Panc1 (cell line): ENCODE measurements at regions not wholly inside any gene's neighbourhood (a gene's known extent, or its start where the extent isn't known, plus 50 kb on each side); places are given as distances from the start of the nearest gene placed in this dataset.

Experiments used
- ATAC-seq: fragments of 200-7000 bp; cut with Tn5 transposase; 2 replicates; pipeline ENCODE4 v1.9.1; 2020; ENCODE audit warnings: mild to moderate bottlenecking, moderate library complexity
- BruUV-seq: library from RNA; stranded (reverse); fragments of 400-500 nt; replicated peaks from 2 replicates; lab custom pipeline; 2021; lab: Mats Ljungman, UMichigan
- CTCF ChIA-PET: fragments of 300-600 bp; sonication (Branson Sonifier 250); formaldehyde crosslinking; loops from one replicate; lab custom pipeline; 2022; ENCODE audit warnings: antibody characterized with exemption; lab: Charles Lee
- POLR2A ChIA-PET: fragments of 300-600 bp; sonication (Branson Sonifier 250); formaldehyde crosslinking; loops from one replicate; lab custom pipeline; 2022; ENCODE audit warnings: antibody characterized with exemption; lab: Charles Lee
- DNase-seq: peaks from one replicate; pipeline ENCODE4 v3.0.0-alpha.2; 2010; ENCODE audit warnings: low read depth, low spot score
- H3K27ac ChIP-seq: 2 replicates; pipeline ENCODE4 v1.5.1; 2011; ENCODE audit warnings: mild to moderate bottlenecking, low read length, inconsistent platforms
- H3K27me3 ChIP-seq: fragments of 200-500 bp; sonication (Bioruptor generic); 2 replicates; pipeline ENCODE4 v1.6.0; 2014; ENCODE audit warnings: low read length, inconsistent platforms; ENCODE audit not compliant: control insufficient read depth, insufficient read depth
- H3K36me3 ChIP-seq: fragments of 200-500 bp; sonication (Bioruptor generic); 2 replicates; pipeline ENCODE4 v1.5.1; 2014; ENCODE audit warnings: inconsistent platforms, mild to moderate bottlenecking, low read length, moderate library complexity; ENCODE audit not compliant: control insufficient read depth, insufficient read depth
- H3K4me1 ChIP-seq: 2 replicates; pipeline ENCODE4 v1.5.1; 2011; ENCODE audit warnings: inconsistent platforms, mild to moderate bottlenecking, low read length, moderate library complexity; ENCODE audit not compliant: control insufficient read depth, insufficient read depth
- H3K4me3 ChIP-seq, 2 experiments: 2 replicates each; pipeline ENCODE4 v1.5.1; 2011 to 2012; ENCODE audit warnings: low read depth in 2 of 2, low read length in 2 of 2, mild to moderate bottlenecking in 2 of 2, inconsistent platforms in 1 of 2, moderate library complexity in 1 of 2
- H3K9me3 ChIP-seq: fragments of 200-500 bp; sonication (Bioruptor generic); 2 replicates; pipeline ENCODE4 v1.5.1; 2014; ENCODE audit warnings: low read depth, mild to moderate bottlenecking, inconsistent platforms, low read length, moderate library complexity; ENCODE audit not compliant: control insufficient read depth, insufficient read depth
- CTCF ChIP-seq: fragments of 450-650 bp; IDR thresholded peaks from 2 replicates; pipeline ENCODE4 v1.5.1; 2017; ENCODE audit warnings: mild to moderate bottlenecking
- POLR2AphosphoS5 ChIP-seq: IDR thresholded peaks from 2 replicates; pipeline ENCODE4 v1.6.1; 2012; ENCODE audit warnings: mild to moderate bottlenecking, low read depth, low read length, moderate library complexity
- REST ChIP-seq, 2 experiments: IDR thresholded peaks; 2 replicates each; pipeline ENCODE4 v1.6.1; 2011 to 2012; ENCODE audit warnings: low read depth in 2 of 2, control low read depth in 1 of 2, low read length in 1 of 2, mild to moderate bottlenecking in 1 of 2, moderate library complexity in 1 of 2; ENCODE audit not compliant: insufficient read depth in 1 of 2
- SIN3A ChIP-seq: IDR thresholded peaks from 2 replicates; pipeline ENCODE4 v1.6.1; 2012; ENCODE audit warnings: low read depth, mild to moderate bottlenecking, low read length, moderate library complexity, borderline replicate concordance; ENCODE audit not compliant: insufficient read depth
- TCF7L2 ChIP-seq: IDR thresholded peaks from 2 replicates; pipeline ENCODE4 v1.6.1; 2011; ENCODE audit warnings: mild to moderate bottlenecking, low read depth, low read length, inconsistent platforms
- in situ Hi-C: cut with HindIII; loops from 2 replicates; pipeline ENCODE4 v1.10.0; 2016; ENCODE audit warnings: low sequenced_read_pairs, low pct_unique_long_range_greater_than_20kb
- intact Hi-C: fragments of 100-400 bp; cut with micrococcal nuclease; formaldehyde crosslinking; loops from one replicate; pipeline ENCODE4 v1.10.0; 2022; ENCODE audit not compliant: unreplicated experiment

GRCh38 chr16:50982808-50983207 is 168.3 kb downstream of the SALL1 start:
- no TSS peak for BruUV-seq
- no peaks in the 10 kb centered on the region for H3K36me3 ChIP-seq
- ATAC-seq (no peak), DNase-seq (no peak)
- CTCF ChIA-PET: no interaction called here
- in situ Hi-C loops (no loop called here), intact Hi-C loops (no loop called here)
- no peak overlapping the region for H3K4me3 ChIP-seq
- H3K9me3 ChIP-seq: no peaks in the 10 kb centered on the region
- no peaks in the 10 kb centered on the region for H3K4me1 ChIP-seq
- POLR2A ChIA-PET: no interaction called here
- no peak overlapping the region for H3K27ac ChIP-seq
- no peak for TF ChIP-seq TCF7L2
- no peaks in the 10 kb centered on the region for H3K27me3 ChIP-seq

- POLR2A ChIA-PET: no interaction called here
- Histone ChIP-seq H3K4me3 (no peak overlapping the region), H3K4me1 (no peaks in the 10 kb centered on the region), H3K27ac (no peak overlapping the region), H3K36me3 (no peaks in the 10 kb centered on the region), H3K9me3 (no peaks in the 10 kb centered on the region), H3K27me3 (no peaks in the 10 kb centered on the region)
- in situ Hi-C loops (no loop called here), intact Hi-C loops (no loop called here)
- no TSS peak for BruUV-seq
- TF ChIP-seq CTCF: no peak
- no peak for TF ChIP-seq TCF7L2
- no peak for TF ChIP-seq REST (IDR thresholded peaks at IDR 0.05; ENCODE audit: insufficient read depth in 1 of 2, low read depth in 2 of 2, low read length in 1 of 2)
- no peak for TF ChIP-seq SIN3A
- TF ChIP-seq POLR2AphosphoS5: no peak
- ATAC-seq: no peak
- CTCF ChIA-PET: no interaction called here
- DNase-seq: no peak
Observed at GRCh38 chr16:50981951-50982350, 169.1 kb downstream of the SALL1 start.

- POLR2A ChIA-PET: no interaction called here
Observed at GRCh38 chr16:50980666-50981065, 170.4 kb downstream of the SALL1 start.

More at GRCh38 chr16:50980666-50981065, 170.4 kb downstream of the SALL1 start:
- H3K36me3 ChIP-seq: no peaks in the 10 kb centered on the region
- no peaks in the 10 kb centered on the region for H3K9me3 ChIP-seq
- no peaks in the 10 kb centered on the region for H3K4me1 ChIP-seq
- no peak overlapping the region for H3K4me3 ChIP-seq
- no TSS peak for BruUV-seq
- in situ Hi-C loops (no loop called here), intact Hi-C loops (no loop called here)
- H3K27ac ChIP-seq: no peak overlapping the region
- CTCF ChIA-PET: no interaction called here
- no peaks in the 10 kb centered on the region for H3K27me3 ChIP-seq
- ATAC-seq (no peak), DNase-seq (no peak)
- TF ChIP-seq SIN3A (no peak), POLR2AphosphoS5 (no peak), REST (IDR thresholded peaks at IDR 0.05; ENCODE audit: insufficient read depth in 1 of 2, low read depth in 2 of 2, low read length in 1 of 2) (no peak), TCF7L2 (no peak), CTCF (no peak)
